ENCODE measurements at regions not wholly inside any gene's neighbourhood (a gene's known extent, or its start where the extent isn't known, plus 50 kb on each side); places are given as distances from the start of the nearest gene placed in this dataset.

DNA sequence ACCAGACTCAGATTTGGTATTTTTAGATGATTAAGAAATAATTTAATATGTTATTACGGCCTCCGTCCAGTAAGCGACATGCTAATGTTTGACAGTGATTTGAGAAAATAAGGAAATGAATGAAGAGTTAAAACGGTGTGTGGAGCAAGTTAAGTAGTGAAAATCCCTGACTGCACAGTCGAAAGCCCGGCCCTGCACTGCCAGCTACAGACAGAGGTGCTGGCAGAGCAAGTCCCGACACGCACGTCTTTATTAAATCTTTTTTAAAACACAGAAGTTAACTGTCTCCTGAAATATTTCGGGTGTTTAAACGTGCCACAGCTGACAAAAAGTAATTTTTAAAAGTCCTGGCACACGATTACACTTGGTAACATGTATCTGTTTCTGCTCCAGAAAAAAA is 293.4 kb upstream of the RNF32 start:
- Histone ChIP-seq H3K4me2 (ENCODE audit: low read depth, low read length, poor library complexity, severe bottlenecking) (no peak overlapping the region), H2AFZ (ENCODE audit: low read depth, low read length, severe bottlenecking) (no peak overlapping the region)

DNA sequence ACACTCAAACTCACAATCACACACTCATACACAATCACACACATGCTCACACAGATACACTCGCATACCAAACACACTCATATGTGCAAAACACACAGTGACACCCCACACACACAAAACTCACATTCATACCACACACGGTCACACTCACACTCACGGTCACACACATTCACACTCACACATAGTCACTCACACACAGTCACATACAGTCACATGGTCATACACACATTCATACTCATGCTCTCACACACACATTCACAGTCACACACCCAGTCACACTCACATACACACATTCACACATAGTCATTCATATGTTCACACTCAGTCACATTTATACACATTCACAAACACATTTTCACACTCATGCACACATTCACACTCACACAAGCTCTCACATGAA is 296.0 kb upstream of the RNF32 start:
- no peak overlapping the region for H3K9ac ChIP-seq (ENCODE audit: low read length)
- no peaks in the 10 kb centered on the region for H4K20me1 ChIP-seq (ENCODE audit: low read depth, low read length)
- no peaks in the 10 kb centered on the region; the same call in 1 of the 2 replicates for H3K9me3 ChIP-seq (ENCODE audit: insufficient read depth, low read length)
- no peaks in the 10 kb centered on the region for H3F3A ChIP-seq (ENCODE audit: insufficient read depth)
- H3K4me3 ChIP-seq (ENCODE audit: insufficient read depth, low read length, poor library complexity, severe bottlenecking) = no peak overlapping the region
- no peak overlapping the region for H3K4me2 ChIP-seq (ENCODE audit: low read depth, low read length, poor library complexity, severe bottlenecking)
- H3K36me3 ChIP-seq (ENCODE audit: low read length) = no peaks in the 10 kb centered on the region
- H3K27me3 ChIP-seq (ENCODE audit: low read length) = no peaks in the 10 kb centered on the region
- H3K9me2 ChIP-seq (replicated peaks; ENCODE audit: insufficient read depth, low read length) = no peaks in the 10 kb centered on the region
- no peak overlapping the region for H3K27ac ChIP-seq (ENCODE audit: low read depth, low read length)
- no peak overlapping the region for H2AFZ ChIP-seq (ENCODE audit: low read depth, low read length, severe bottlenecking)
- H3K79me2 ChIP-seq (ENCODE audit: insufficient read depth, low read length) = no peaks in the 10 kb centered on the region
- TF ChIP-seq EZH2phosphoT487 (conservative IDR thresholded peaks at IDR 0.05; ENCODE audit: low read length) = no peak
- TF ChIP-seq, protein P1, sequence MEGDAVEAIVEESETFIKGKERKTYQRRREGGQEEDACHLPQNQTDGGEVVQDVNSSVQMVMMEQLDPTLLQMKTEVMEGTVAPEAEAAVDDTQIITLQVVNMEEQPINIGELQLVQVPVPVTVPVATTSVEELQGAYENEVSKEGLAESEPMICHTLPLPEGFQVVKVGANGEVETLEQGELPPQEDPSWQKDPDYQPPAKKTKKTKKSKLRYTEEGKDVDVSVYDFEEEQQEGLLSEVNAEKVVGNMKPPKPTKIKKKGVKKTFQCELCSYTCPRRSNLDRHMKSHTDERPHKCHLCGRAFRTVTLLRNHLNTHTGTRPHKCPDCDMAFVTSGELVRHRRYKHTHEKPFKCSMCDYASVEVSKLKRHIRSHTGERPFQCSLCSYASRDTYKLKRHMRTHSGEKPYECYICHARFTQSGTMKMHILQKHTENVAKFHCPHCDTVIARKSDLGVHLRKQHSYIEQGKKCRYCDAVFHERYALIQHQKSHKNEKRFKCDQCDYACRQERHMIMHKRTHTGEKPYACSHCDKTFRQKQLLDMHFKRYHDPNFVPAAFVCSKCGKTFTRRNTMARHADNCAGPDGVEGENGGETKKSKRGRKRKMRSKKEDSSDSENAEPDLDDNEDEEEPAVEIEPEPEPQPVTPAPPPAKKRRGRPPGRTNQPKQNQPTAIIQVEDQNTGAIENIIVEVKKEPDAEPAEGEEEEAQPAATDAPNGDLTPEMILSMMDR (IDR thresholded peaks at IDR 0.05; ENCODE audit: insufficient read depth, low read length, poor library complexity, severe bottlenecking) = no peak

More for the DNA sequence above, 293.4 kb upstream of the RNF32 start:
- no peaks in the 10 kb centered on the region for H4K20me1 ChIP-seq (ENCODE audit: low read depth, low read length)
- no peak overlapping the region for H3K4me3 ChIP-seq (ENCODE audit: insufficient read depth, low read length, poor library complexity, severe bottlenecking)
- H3K27ac ChIP-seq (ENCODE audit: low read depth, low read length) = no peak overlapping the region
- no peaks in the 10 kb centered on the region for H3K36me3 ChIP-seq (ENCODE audit: low read length)
- TF ChIP-seq, protein P1 (IDR thresholded peaks at IDR 0.05; ENCODE audit: insufficient read depth, low read length, poor library complexity, severe bottlenecking) = no peak
- no peak for TF ChIP-seq EZH2phosphoT487 (conservative IDR thresholded peaks at IDR 0.05; ENCODE audit: low read length)
- no peak overlapping the region for H3K9ac ChIP-seq (ENCODE audit: low read length)
- H3F3A ChIP-seq (ENCODE audit: insufficient read depth) = no peaks in the 10 kb centered on the region
- no peaks in the 10 kb centered on the region; the same call in 1 of the 2 replicates for H3K9me3 ChIP-seq (ENCODE audit: insufficient read depth, low read length)
- no peaks in the 10 kb centered on the region for H3K27me3 ChIP-seq (ENCODE audit: low read length)
- no peaks in the 10 kb centered on the region for H3K79me2 ChIP-seq (ENCODE audit: insufficient read depth, low read length)
- no peaks in the 10 kb centered on the region for H3K9me2 ChIP-seq (replicated peaks; ENCODE audit: insufficient read depth, low read length)

DNA sequence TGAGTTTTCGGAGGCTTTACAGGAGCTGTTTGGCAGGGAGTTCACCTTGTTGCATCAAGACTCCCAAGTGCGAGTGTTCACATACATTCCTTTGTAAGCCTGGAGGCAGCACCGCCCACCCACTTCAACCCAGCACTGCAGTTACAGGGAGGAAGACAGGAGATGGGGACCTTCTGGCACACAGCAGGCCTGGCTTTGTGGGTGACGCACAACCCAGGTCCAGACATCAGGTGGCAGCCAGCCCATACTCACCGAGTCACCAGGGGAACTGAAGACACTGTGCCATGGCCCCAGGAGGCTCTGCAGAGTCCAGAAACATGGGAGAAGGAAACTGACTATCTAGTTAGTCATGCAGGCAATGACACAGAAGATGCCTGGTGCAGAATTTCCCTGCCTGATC is 305.9 kb upstream of the RNF32 start:
- no peaks in the 10 kb centered on the region for H3K79me2 ChIP-seq (ENCODE audit: insufficient read depth, low read length)
- H3F3A ChIP-seq (ENCODE audit: insufficient read depth) = no peaks in the 10 kb centered on the region
- no peaks in the 10 kb centered on the region for H3K36me3 ChIP-seq (ENCODE audit: low read length)
- no peaks in the 10 kb centered on the region for H3K9me2 ChIP-seq (replicated peaks; ENCODE audit: insufficient read depth, low read length)
- no peak overlapping the region for H3K9ac ChIP-seq (ENCODE audit: low read length)
- no peak overlapping the region for H3K4me2 ChIP-seq (ENCODE audit: low read depth, low read length, poor library complexity, severe bottlenecking)
- no peak overlapping the region for H2AFZ ChIP-seq (ENCODE audit: low read depth, low read length, severe bottlenecking)
- H4K20me1 ChIP-seq (ENCODE audit: low read depth, low read length) = no peaks in the 10 kb centered on the region
- TF ChIP-seq EZH2phosphoT487 (conservative IDR thresholded peaks at IDR 0.05; ENCODE audit: low read length) = no peak
- TF ChIP-seq, protein P1 (IDR thresholded peaks at IDR 0.05; ENCODE audit: insufficient read depth, low read length, poor library complexity, severe bottlenecking) = no peak
- H3K27ac ChIP-seq (ENCODE audit: low read depth, low read length) = no peak overlapping the region
- H3K4me3 ChIP-seq (ENCODE audit: insufficient read depth, low read length, poor library complexity, severe bottlenecking) = no peak overlapping the region
- H3K27me3 ChIP-seq (ENCODE audit: low read length) = no peaks in the 10 kb centered on the region
- no peaks in the 10 kb centered on the region for H3K9me3 ChIP-seq (ENCODE audit: insufficient read depth, low read length)
